GM18499 (cell line): ENCODE measurements at regions not wholly inside any gene's neighbourhood (a gene's known extent, or its start where the extent isn't known, plus 50 kb on each side); places are given as distances from the start of the nearest gene placed in this dataset.

Source experiments
- ATAC-seq: cut with Tn5 transposase; IDR thresholded peaks from one replicate; pipeline ENCODE4 v1.9.1; 2021; ENCODE audit warnings: moderate number of reproducible peaks; ENCODE audit not compliant: insufficient read depth, unreplicated experiment

GRCh38 chr17:56074361-56074890 lies 78.8 kb upstream of the ANKFN1 start:
- no peak for ATAC-seq

GRCh38 chr17:56076980-56077379 lies 76.3 kb upstream of the ANKFN1 start:
- no peak for ATAC-seq

- ATAC-seq: no peak
Measured at GRCh38 chr17:56083475-56083874, 69.8 kb upstream of the ANKFN1 start.

GRCh38 chr17:56085576-56086267 lies 67.6 kb upstream of the ANKFN1 start:
- ATAC-seq: no peak

- ATAC-seq: no peak
Measured at GRCh38 chr17:56087199-56087598, 66.1 kb upstream of the ANKFN1 start.

- ATAC-seq: no peak
Measured at GRCh38 chr17:56096026-56096810, 57.1 kb upstream of the ANKFN1 start.

GRCh38 chr17:56098746-56099145 lies 54.5 kb upstream of the ANKFN1 start:
- no peak for ATAC-seq

GRCh38 chr17:56099649-56100048 lies 53.6 kb upstream of the ANKFN1 start:
- ATAC-seq: no peak
